ENCODE measurements at regions not wholly inside any gene's neighbourhood (a gene's known extent, or its start where the extent isn't known, plus 50 kb on each side); places are given as distances from the start of the nearest gene placed in this dataset.

GRCh38 chr2:167509586-167509985 is 621.3 kb downstream of the XIRP2 start:
- no peaks in the 10 kb centered on the region for H3K79me2 ChIP-seq (ENCODE audit: insufficient read depth)
- CTCF ChIA-PET = no interaction called here
- H3K4me2 ChIP-seq = peak overlapping the region; percentile 10
- H3K4me1 ChIP-seq (ENCODE audit: control insufficient read depth in 1 of 2, insufficient read depth in 2 of 2, low read depth in 1 of 2, low read length in 1 of 2) = peaks cover 0 to 12% of the 10 kb centered on the region in 2 experiments; a peak in 2 of 4 replicates
- peak overlapping the region; percentile 56 to 76; a peak in 3 of 4 replicates for H3K27ac ChIP-seq (ENCODE audit: low read depth in 2 of 2, low read length in 1 of 2)
- peak overlapping the region; percentile 18; the same call in 1 of the 2 replicates for H2AFZ ChIP-seq (ENCODE audit: low read depth)
- no peak for DNase-seq
- POLR2A ChIA-PET = no interaction called here
- peak overlapping the region; percentile 25; the same call in 1 of the 2 replicates for H3K9ac ChIP-seq
- 7% methylated on average over 4 of the region's 4 CpGs for WGBS (ENCODE audit: low lambda C conversion rate)
- H4K20me1 ChIP-seq (ENCODE audit: insufficient read depth) = no peaks in the 10 kb centered on the region
- H3K27me3 ChIP-seq (ENCODE audit: insufficient read depth) = no peaks in the 10 kb centered on the region
- H3K9me2 ChIP-seq = no peaks in the 10 kb centered on the region
- H3K4me3 ChIP-seq (ENCODE audit: low read depth in 2 of 2, low read length in 1 of 2) = 0 out of 4 replicates have a peak overlapping the region, but pooled peaks of 1 of the 2 experiments have one; percentile 17
- TF ChIP-seq TEAD4 (IDR thresholded peaks at IDR 0.05; ENCODE audit: borderline replicate concordance, insufficient read depth) = 0 out of 2 replicates have a peak, but pooled peaks have one; percentile 51
- TF ChIP-seq PBX3 (IDR thresholded peaks at IDR 0.05) = peak; percentile 87
- TF ChIP-seq, protein P1, sequence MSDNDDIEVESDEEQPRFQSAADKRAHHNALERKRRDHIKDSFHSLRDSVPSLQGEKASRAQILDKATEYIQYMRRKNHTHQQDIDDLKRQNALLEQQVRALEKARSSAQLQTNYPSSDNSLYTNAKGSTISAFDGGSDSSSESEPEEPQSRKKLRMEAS (IDR thresholded peaks at IDR 0.05; ENCODE audit: low read depth) = peak; percentile 47; the same call in 1 of the 2 replicates
- no peak for TF ChIP-seq EP300 (IDR thresholded peaks at IDR 0.05; ENCODE audit: borderline replicate concordance in 1 of 2, low read depth in 1 of 2, low read length in 1 of 2)
- no peak for TF ChIP-seq RXRA (IDR thresholded peaks at IDR 0.05; ENCODE audit: borderline replicate concordance, low read depth)
- no peak for TF ChIP-seq RCOR1 (IDR thresholded peaks at IDR 0.05; ENCODE audit: low read length)
- no peak for TF ChIP-seq USF1 (IDR thresholded peaks at IDR 0.05; ENCODE audit: borderline replicate concordance, low read depth)
- peak; percentile 87 for TF ChIP-seq NFIC (IDR thresholded peaks at IDR 0.05; ENCODE audit: borderline replicate concordance)
- TF ChIP-seq YY1 (IDR thresholded peaks at IDR 0.05; ENCODE audit: low read depth) = no peak
- TF ChIP-seq, protein P2, sequence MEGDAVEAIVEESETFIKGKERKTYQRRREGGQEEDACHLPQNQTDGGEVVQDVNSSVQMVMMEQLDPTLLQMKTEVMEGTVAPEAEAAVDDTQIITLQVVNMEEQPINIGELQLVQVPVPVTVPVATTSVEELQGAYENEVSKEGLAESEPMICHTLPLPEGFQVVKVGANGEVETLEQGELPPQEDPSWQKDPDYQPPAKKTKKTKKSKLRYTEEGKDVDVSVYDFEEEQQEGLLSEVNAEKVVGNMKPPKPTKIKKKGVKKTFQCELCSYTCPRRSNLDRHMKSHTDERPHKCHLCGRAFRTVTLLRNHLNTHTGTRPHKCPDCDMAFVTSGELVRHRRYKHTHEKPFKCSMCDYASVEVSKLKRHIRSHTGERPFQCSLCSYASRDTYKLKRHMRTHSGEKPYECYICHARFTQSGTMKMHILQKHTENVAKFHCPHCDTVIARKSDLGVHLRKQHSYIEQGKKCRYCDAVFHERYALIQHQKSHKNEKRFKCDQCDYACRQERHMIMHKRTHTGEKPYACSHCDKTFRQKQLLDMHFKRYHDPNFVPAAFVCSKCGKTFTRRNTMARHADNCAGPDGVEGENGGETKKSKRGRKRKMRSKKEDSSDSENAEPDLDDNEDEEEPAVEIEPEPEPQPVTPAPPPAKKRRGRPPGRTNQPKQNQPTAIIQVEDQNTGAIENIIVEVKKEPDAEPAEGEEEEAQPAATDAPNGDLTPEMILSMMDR (IDR thresholded peaks at IDR 0.05) = no peak
- no peak for TF ChIP-seq FOXJ3 (CRISPR knock-in tag; IDR thresholded peaks at IDR 0.05)
- peak; percentile 66; the same call in 1 of the 2 replicates for TF ChIP-seq FOSL2 (IDR thresholded peaks at IDR 0.05; ENCODE audit: borderline replicate concordance, low read depth)
- TF ChIP-seq SIN3A (IDR thresholded peaks at IDR 0.05; ENCODE audit: borderline replicate concordance, low read depth, low read length) = no peak
- TF ChIP-seq TCF12 (IDR thresholded peaks at IDR 0.05) = peak; percentile 75
- peak; percentile 79 for TF ChIP-seq JUND (IDR thresholded peaks at IDR 0.05)
- TF ChIP-seq IRF3 (IDR thresholded peaks at IDR 0.05; ENCODE audit: low read depth, low read length) = no peak
- TF ChIP-seq GATA2 (CRISPR knock-in tag; IDR thresholded peaks at IDR 0.05) = no peak
- H3K36me3 ChIP-seq (replicated peaks in 1 of 2; ENCODE audit: control insufficient read depth in 1 of 2, insufficient read depth in 2 of 2, low read length in 1 of 2) = no peaks in the 10 kb centered on the region
- no peaks in the 10 kb centered on the region for H3K9me3 ChIP-seq
- peaks cover 13% of the 10 kb centered on the region for H3F3A ChIP-seq (replicated peaks; ENCODE audit: insufficient read depth)

Measured in SK-N-SH (cell line).